HUES6 (cell line): ENCODE measurements at regions not wholly inside any gene's neighbourhood (a gene's known extent, or its start where the extent isn't known, plus 50 kb on each side); places are given as distances from the start of the nearest gene placed in this dataset.
"Not testable (repeated sequence)": the region's sequence is repeated elsewhere in the genome, so short reads cannot be mapped to it uniquely, and the experiment has no call there.

Experiments
- H3K27ac ChIP-seq: 2 replicates; pipeline ENCODE4 v1.7.0; 2013; ENCODE audit warnings: low read depth, mild to moderate bottlenecking, low read length, inconsistent platforms
- H3K27me3 ChIP-seq: 2 replicates; pipeline ENCODE4 v1.6.1; 2013; ENCODE audit warnings: low read length; ENCODE audit not compliant: control insufficient read depth, insufficient read depth
- H3K36me3 ChIP-seq: 2 replicates; pipeline ENCODE4 v1.6.1; 2013; ENCODE audit warnings: low read length; ENCODE audit not compliant: control insufficient read depth, insufficient read depth
- H3K4me1 ChIP-seq: 2 replicates; pipeline ENCODE4 v1.6.1; 2013; ENCODE audit warnings: low read length; ENCODE audit not compliant: control insufficient read depth, insufficient read depth
- H3K4me3 ChIP-seq: 2 replicates; pipeline ENCODE4 v1.5.1; 2013; ENCODE audit warnings: low read depth, low read length
- H3K9ac ChIP-seq: one replicate; pipeline ENCODE4 v1.6.1; 2013; ENCODE audit warnings: mild to moderate bottlenecking, low read length
- H3K9me3 ChIP-seq: 2 replicates; pipeline ENCODE4 v1.6.1; 2013; ENCODE audit warnings: low read depth, low read length; ENCODE audit not compliant: control insufficient read depth, insufficient read depth

DNA sequence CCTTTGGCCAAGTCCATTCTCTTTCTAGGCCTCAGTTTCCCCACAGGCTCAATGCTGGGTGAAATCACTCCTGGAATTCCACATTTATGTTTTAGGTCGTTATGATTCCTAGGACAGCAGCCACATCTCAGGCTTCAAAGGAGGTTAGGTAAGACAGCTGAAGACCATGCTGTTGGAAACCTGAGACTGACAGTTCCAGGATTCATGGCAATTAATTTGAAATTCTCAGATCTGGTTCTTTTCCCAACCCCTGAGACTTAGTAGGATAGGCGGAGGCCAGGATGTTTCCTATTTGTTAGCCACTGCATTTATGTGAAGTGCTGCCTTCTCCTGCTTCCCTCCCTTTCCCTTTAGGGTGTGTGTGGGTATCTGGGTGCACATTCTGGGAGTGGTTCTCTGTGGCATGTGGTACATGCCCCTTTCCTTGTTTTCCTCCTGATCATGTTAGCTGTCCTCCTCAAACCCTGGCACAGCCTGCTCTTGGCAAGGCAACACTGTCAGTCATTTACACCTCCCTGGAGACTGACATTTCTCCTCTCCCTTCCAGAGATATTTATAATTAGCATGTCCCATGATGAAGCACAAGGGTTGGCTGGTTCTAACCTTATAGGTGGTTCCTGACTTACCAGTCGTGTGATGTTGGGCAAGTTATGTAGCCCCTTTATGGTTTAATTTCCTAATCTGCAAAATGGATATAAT, 91.4 kb upstream of the SALL1 start:
- Histone ChIP-seq H3K4me3 (no peak overlapping the region), H3K27me3 (no peaks in the 10 kb centered on the region), H3K36me3 (no peaks in the 10 kb centered on the region), H3K9ac (no peak overlapping the region), H3K27ac (no peak overlapping the region), H3K4me1 (peaks cover 27% of the 10 kb centered on the region), H3K9me3 (peaks cover 6% of the 10 kb centered on the region; the same call in 1 of the 2 replicates)

GRCh38 chr16:51239196-51239595, 88.1 kb upstream of the SALL1 start:
- Histone ChIP-seq H3K9me3 (peaks cover 6% of the 10 kb centered on the region; the same call in 1 of the 2 replicates), H3K4me1 (peaks cover 27% of the 10 kb centered on the region), H3K9ac (no peak overlapping the region), H3K4me3 (no peak overlapping the region), H3K36me3 (no peaks in the 10 kb centered on the region), H3K27ac (no peak overlapping the region), H3K27me3 (no peaks in the 10 kb centered on the region)

GRCh38 chr16:51237861-51238378, 86.8 kb upstream of the SALL1 start:
- Histone ChIP-seq H3K9ac (no peak overlapping the region), H3K27ac (no peak overlapping the region), H3K9me3 (peaks cover 6% of the 10 kb centered on the region; the same call in 1 of the 2 replicates), H3K4me3 (no peak overlapping the region), H3K27me3 (no peaks in the 10 kb centered on the region), H3K4me1 (peaks cover 23% of the 10 kb centered on the region), H3K36me3 (no peaks in the 10 kb centered on the region)

DNA sequence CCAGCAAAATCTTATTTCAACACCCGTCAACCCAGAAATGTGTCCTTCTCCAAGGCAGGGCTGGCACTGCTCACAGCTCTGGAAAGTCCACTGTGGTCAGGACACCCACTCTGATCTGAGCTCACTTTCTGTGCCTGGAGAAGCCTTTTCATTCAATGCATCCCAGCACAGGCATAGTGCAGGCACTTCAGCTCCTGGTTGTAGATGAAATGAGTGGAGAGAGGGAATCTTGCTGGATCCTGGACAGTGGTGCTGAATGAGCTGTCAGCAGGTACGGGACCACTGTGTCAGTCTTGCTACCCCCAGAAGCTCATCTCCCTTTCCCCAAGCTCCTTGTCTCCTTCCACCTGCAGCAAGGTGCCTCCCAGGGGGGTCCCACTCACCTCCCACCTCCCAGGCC, 86.1 kb upstream of the SALL1 start:
- no peak overlapping the region for H3K27ac ChIP-seq

DNA sequence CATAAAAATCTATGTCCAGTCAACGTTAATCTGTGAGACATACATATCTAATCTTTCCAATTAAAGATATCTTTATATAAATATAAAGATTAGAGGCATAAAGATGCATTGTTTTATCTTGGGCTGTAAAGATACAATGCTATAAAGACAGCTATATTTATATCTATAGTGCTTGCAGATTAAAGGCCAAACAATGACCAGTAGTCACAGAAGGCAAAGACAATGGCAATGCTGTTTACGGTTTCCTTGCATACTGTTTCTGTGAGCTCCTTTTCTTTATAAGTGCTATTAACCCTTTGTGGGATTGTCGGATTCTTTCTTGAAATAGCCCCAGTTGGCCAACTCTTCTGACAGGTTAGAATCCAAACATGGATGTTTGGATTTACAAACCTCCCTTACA, 85.5 kb upstream of the SALL1 start:
- Histone ChIP-seq H3K4me1 (peaks cover 23% of the 10 kb centered on the region), H3K9me3 (peaks cover 6% of the 10 kb centered on the region; the same call in 1 of the 2 replicates), H3K9ac (no peak overlapping the region), H3K27ac (no peak overlapping the region), H3K4me3 (no peak overlapping the region), H3K27me3 (no peaks in the 10 kb centered on the region), H3K36me3 (no peaks in the 10 kb centered on the region)

More for the DNA sequence above, 86.1 kb upstream of the SALL1 start:
- Histone ChIP-seq H3K4me1 (peaks cover 23% of the 10 kb centered on the region), H3K36me3 (no peaks in the 10 kb centered on the region), H3K27me3 (no peaks in the 10 kb centered on the region), H3K9ac (no peak overlapping the region), H3K4me3 (no peak overlapping the region), H3K9me3 (peaks cover 6% of the 10 kb centered on the region; the same call in 1 of the 2 replicates)

GRCh38 chr16:51231702-51232101, 80.6 kb upstream of the SALL1 start:
- Histone ChIP-seq H3K9me3 (no peaks in the 10 kb centered on the region), H3K27me3 (no peaks in the 10 kb centered on the region)

DNA sequence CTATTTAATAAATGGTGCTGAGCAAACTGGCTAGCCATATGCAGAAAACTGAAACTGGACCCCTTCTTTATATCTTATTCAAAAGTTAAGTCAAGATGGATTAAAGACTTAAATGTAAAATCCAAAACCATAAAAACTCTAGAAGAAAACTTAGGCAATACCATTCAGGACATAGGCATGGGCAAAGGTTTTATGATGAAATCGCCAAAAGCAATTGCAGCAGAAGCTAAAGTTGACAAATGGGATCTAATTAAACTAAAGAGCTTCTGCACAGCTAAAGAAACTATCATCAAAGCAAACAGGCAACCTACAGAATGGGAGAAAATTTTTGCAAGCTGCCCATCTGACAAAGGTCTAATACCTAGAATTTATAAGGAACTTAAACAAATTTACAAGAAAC, 79.0 kb upstream of the SALL1 start:
- not testable (repeated sequence) for H3K36me3 ChIP-seq, H3K27ac ChIP-seq, H3K27me3 ChIP-seq, H3K4me3 ChIP-seq, H3K9ac ChIP-seq, H3K9me3 ChIP-seq
- H3K4me1 ChIP-seq: peaks cover 11% of the 10 kb centered on the region; the same call in 1 of the 2 replicates

More at GRCh38 chr16:51231702-51232101, 80.6 kb upstream of the SALL1 start:
- Histone ChIP-seq H3K27ac (no peak overlapping the region), H3K9ac (no peak overlapping the region), H3K36me3 (no peaks in the 10 kb centered on the region), H3K4me3 (no peak overlapping the region), H3K4me1 (peaks cover 14% of the 10 kb centered on the region)

DNA sequence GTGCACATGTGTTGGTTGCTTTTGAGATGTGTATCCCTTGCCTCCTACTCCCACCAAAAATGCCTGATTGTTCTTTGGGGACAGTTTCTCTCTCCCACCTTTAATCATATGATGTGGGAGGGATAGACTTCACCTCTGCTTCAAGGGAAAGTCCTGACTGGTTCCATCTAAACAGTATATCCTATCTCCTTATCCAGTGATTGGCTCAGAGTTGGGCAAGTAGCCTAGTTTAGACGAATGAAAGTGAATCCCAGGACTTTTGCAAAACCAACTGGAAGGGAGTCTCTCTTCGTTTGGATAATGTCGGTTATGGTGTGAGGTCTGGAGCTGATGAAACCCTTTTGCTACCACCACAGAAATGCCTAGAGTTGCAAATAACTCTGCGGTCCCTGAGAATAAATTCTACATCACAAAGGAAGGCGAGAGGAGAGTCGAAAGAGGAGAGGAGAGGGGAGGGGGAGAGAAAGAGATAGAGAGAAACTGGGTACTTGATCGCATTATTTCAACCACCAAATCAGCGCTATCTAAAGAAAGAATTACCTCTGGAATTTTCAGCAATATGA, 77.1 kb upstream of the SALL1 start:
- Histone ChIP-seq H3K4me3 (peak overlapping the region; percentile 20; the same call in 1 of the 2 replicates), H3K9me3 (no peaks in the 10 kb centered on the region), H3K4me1 (peaks cover 12% of the 10 kb centered on the region; the same call in 1 of the 2 replicates), H3K27ac (0 out of 2 replicates have a peak overlapping the region, but pooled peaks have one; percentile 24), H3K27me3 (no peaks in the 10 kb centered on the region), H3K9ac (no peak overlapping the region), H3K36me3 (no peaks in the 10 kb centered on the region)

GRCh38 chr16:51225878-51226277, 74.8 kb upstream of the SALL1 start:
- Histone ChIP-seq H3K9ac (no peak overlapping the region), H3K9me3 (no peaks in the 10 kb centered on the region), H3K4me1 (peaks cover 12% of the 10 kb centered on the region; the same call in 1 of the 2 replicates), H3K36me3 (no peaks in the 10 kb centered on the region), H3K27me3 (no peaks in the 10 kb centered on the region), H3K27ac (no peak overlapping the region), H3K4me3 (no peak overlapping the region)

- Histone ChIP-seq H3K9ac (no peak overlapping the region), H3K36me3 (no peaks in the 10 kb centered on the region), H3K27ac (no peak overlapping the region), H3K4me1 (peaks cover 12% of the 10 kb centered on the region; the same call in 1 of the 2 replicates), H3K27me3 (no peaks in the 10 kb centered on the region), H3K4me3 (no peak overlapping the region), H3K9me3 (no peaks in the 10 kb centered on the region)
These were observed 73.2 kb upstream of the SALL1 start for GRCh38 chr16:51224317-51224716.

GRCh38 chr16:51222016-51222415, 70.9 kb upstream of the SALL1 start:
- 0 out of 2 replicates have a peak, but pooled peaks cover 4% of the 10 kb centered on the region for H3K4me1 ChIP-seq
- no peaks in the 10 kb centered on the region for H3K27me3 ChIP-seq
- H3K4me3 ChIP-seq: no peak overlapping the region
- H3K9me3 ChIP-seq: peaks cover 6% of the 10 kb centered on the region; the same call in 1 of the 2 replicates
- H3K36me3 ChIP-seq: no peaks in the 10 kb centered on the region
- H3K9ac ChIP-seq: no peak overlapping the region
- H3K27ac ChIP-seq: no peak overlapping the region
